ENCODE measurements at regions not wholly inside any gene's neighbourhood (a gene's known extent, or its start where the extent isn't known, plus 50 kb on each side); places are given as distances from the start of the nearest gene placed in this dataset.

DNA sequence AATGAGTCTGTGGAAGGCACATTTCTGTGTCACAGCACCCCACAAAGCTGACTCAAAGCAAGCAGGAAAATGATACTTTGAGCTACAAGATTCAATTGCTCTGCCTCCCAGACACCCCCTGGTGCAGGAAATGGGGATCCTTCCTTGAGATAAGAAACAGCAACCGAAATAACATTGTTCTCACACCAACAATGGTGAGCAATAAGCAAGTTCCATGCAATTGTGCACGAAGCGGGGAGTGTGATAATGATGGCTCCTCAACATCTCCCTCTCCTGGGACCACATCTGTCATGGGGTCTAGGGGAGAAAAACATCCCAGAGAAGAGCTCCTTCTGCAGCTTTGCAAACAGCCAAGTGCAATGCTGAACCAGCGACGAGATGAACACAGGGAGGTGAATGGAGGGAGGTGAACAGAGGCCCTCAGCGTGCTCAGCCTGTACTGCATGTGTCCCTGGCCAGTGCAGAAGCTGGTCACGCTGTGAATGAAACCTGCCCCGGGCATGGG lies 67.7 kb downstream of the PDCL3 start:
- TF ChIP-seq EZH2 (IDR thresholded peaks at IDR 0.05; ENCODE audit: borderline replicate concordance, low read length), result no peak
- TF ChIP-seq, protein P1, sequence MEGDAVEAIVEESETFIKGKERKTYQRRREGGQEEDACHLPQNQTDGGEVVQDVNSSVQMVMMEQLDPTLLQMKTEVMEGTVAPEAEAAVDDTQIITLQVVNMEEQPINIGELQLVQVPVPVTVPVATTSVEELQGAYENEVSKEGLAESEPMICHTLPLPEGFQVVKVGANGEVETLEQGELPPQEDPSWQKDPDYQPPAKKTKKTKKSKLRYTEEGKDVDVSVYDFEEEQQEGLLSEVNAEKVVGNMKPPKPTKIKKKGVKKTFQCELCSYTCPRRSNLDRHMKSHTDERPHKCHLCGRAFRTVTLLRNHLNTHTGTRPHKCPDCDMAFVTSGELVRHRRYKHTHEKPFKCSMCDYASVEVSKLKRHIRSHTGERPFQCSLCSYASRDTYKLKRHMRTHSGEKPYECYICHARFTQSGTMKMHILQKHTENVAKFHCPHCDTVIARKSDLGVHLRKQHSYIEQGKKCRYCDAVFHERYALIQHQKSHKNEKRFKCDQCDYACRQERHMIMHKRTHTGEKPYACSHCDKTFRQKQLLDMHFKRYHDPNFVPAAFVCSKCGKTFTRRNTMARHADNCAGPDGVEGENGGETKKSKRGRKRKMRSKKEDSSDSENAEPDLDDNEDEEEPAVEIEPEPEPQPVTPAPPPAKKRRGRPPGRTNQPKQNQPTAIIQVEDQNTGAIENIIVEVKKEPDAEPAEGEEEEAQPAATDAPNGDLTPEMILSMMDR (IDR thresholded peaks at IDR 0.05; ENCODE audit: low read length), result no peak
- Histone ChIP-seq H3K9me2 (ENCODE audit: low read depth, low read length) (no peaks in the 10 kb centered on the region), H3K36me3 (ENCODE audit: insufficient read depth, low read length) (no peaks in the 10 kb centered on the region), H4K20me1 (ENCODE audit: insufficient read depth, low read length) (no peaks in the 10 kb centered on the region), H3K27me3 (ENCODE audit: insufficient read depth, low read length) (no peaks in the 10 kb centered on the region), H3K4me2 (ENCODE audit: low read length) (no peak overlapping the region), H3K9me3 (ENCODE audit: low read length) (no peaks in the 10 kb centered on the region), H3F3A (ENCODE audit: insufficient read depth, low read length) (no peaks in the 10 kb centered on the region), H3K4me1 (ENCODE audit: insufficient read depth, low read length, severe bottlenecking) (no peaks in the 10 kb centered on the region), H2AFZ (ENCODE audit: low read length) (no peak overlapping the region), H3K4me3 (ENCODE audit: low read depth, low read length, poor library complexity, severe bottlenecking) (no peak overlapping the region), H3K27ac (ENCODE audit: low read depth, low read length, poor library complexity, severe bottlenecking) (no peak overlapping the region), H3K9ac (ENCODE audit: low read length) (no peak overlapping the region), H3K79me2 (ENCODE audit: insufficient read depth, low read length) (no peaks in the 10 kb centered on the region)

DNA sequence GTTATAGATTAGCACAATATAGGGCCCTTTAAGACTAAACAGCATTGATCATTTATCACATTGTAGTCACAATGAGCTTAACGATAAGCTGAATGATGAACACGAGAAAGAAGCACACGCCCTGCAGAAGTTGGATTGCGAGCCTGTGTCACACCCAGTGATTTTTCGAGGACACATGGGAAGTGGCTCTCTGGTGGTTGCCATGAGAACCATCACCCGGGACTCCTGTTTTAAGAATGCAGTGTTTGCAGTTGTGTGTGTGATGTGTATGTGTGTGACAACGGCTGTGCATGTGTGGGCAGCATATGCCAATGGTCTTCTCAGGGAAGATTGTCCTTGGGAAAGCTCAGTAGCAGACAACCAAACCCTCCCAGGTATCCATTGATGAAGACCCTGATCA lies 69.2 kb downstream of the PDCL3 start:
- Histone ChIP-seq H3K27me3 (ENCODE audit: insufficient read depth, low read length) (no peaks in the 10 kb centered on the region), H3K36me3 (ENCODE audit: insufficient read depth, low read length) (no peaks in the 10 kb centered on the region), H3K27ac (ENCODE audit: low read depth, low read length, poor library complexity, severe bottlenecking) (no peak overlapping the region), H3K4me3 (ENCODE audit: low read depth, low read length, poor library complexity, severe bottlenecking) (no peak overlapping the region), H3K9ac (ENCODE audit: low read length) (no peak overlapping the region), H3K4me1 (ENCODE audit: insufficient read depth, low read length, severe bottlenecking) (no peaks in the 10 kb centered on the region), H2AFZ (ENCODE audit: low read length) (no peak overlapping the region), H3K9me2 (ENCODE audit: low read depth, low read length) (no peaks in the 10 kb centered on the region), H3K9me3 (ENCODE audit: low read length) (no peaks in the 10 kb centered on the region), H3F3A (ENCODE audit: insufficient read depth, low read length) (no peaks in the 10 kb centered on the region), H3K4me2 (ENCODE audit: low read length) (no peak overlapping the region), H3K79me2 (ENCODE audit: insufficient read depth, low read length) (no peaks in the 10 kb centered on the region), H4K20me1 (ENCODE audit: insufficient read depth, low read length) (no peaks in the 10 kb centered on the region)
- TF ChIP-seq, protein P1 (IDR thresholded peaks at IDR 0.05; ENCODE audit: low read length), result no peak
- no peak for TF ChIP-seq EZH2 (IDR thresholded peaks at IDR 0.05; ENCODE audit: borderline replicate concordance, low read length)

DNA sequence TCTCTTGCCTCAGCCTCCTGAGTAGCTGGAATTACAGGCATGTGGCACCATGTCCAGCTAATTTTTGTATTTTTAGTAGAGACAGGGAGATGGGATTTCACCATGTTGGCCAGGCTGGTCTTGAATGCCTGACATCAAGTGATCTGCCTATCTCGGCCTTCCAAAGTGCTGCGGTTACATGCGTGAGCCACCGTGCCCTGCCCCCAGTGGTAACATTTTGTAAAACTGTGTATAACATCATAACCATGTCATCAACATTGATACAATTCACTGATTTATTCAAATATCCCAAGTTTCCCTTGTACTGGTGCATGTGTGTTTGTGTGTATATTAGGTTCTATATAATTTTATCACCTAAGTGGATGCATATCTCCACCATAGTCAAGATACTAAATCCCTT lies 70.0 kb downstream of the PDCL3 start:
- Histone ChIP-seq H3K9me2 (ENCODE audit: low read depth, low read length) (no peaks in the 10 kb centered on the region), H3F3A (ENCODE audit: insufficient read depth, low read length) (no peaks in the 10 kb centered on the region), H3K4me3 (ENCODE audit: low read depth, low read length, poor library complexity, severe bottlenecking) (no peak overlapping the region), H3K27me3 (ENCODE audit: insufficient read depth, low read length) (no peaks in the 10 kb centered on the region), H3K79me2 (ENCODE audit: insufficient read depth, low read length) (no peaks in the 10 kb centered on the region), H3K9ac (ENCODE audit: low read length) (no peak overlapping the region), H3K9me3 (ENCODE audit: low read length) (no peaks in the 10 kb centered on the region), H3K27ac (ENCODE audit: low read depth, low read length, poor library complexity, severe bottlenecking) (no peak overlapping the region), H3K4me2 (ENCODE audit: low read length) (no peak overlapping the region), H2AFZ (ENCODE audit: low read length) (no peak overlapping the region), H3K36me3 (ENCODE audit: insufficient read depth, low read length) (no peaks in the 10 kb centered on the region), H3K4me1 (ENCODE audit: insufficient read depth, low read length, severe bottlenecking) (no peaks in the 10 kb centered on the region), H4K20me1 (ENCODE audit: insufficient read depth, low read length) (no peaks in the 10 kb centered on the region)
- TF ChIP-seq, protein P1 (IDR thresholded peaks at IDR 0.05; ENCODE audit: low read length), result no peak
- no peak for TF ChIP-seq EZH2 (IDR thresholded peaks at IDR 0.05; ENCODE audit: borderline replicate concordance, low read length)

All from OCI-LY1 (cell line).